Cardiac fibroblast (primary cell): ENCODE measurements at regions not wholly inside any gene's neighbourhood (a gene's known extent, or its start where the extent isn't known, plus 50 kb on each side); places are given as distances from the start of the nearest gene placed in this dataset.
A peak's percentile ranks its signal among the peaks of the same experiment; 100 is the strongest.

Source experiments
- DNase-seq, 2 donors: peaks; one replicate each; pipeline versions ENCODE4 v3.0.0 to v3.0.0-alpha.2; 2010; ENCODE audit warnings: low read depth in 2 of 2
- H3K4me3 ChIP-seq, 2 donors: replicated peaks in 1 of 2; 1 replicate in 1 of 2; 2 replicates in 1 of 2; pipeline ENCODE4 v1.5.1; 2011; ENCODE audit warnings: low read depth in 2 of 2, low read length in 2 of 2, mild to moderate bottlenecking in 2 of 2, moderate library complexity in 1 of 2
- TF ChIP-seq, protein P1 (sequence below): IDR thresholded peaks from one replicate; pipeline ENCODE4 v1.5.1; 2011; ENCODE audit warnings: low read depth, mild to moderate bottlenecking, low read length, inconsistent platforms

DNA sequence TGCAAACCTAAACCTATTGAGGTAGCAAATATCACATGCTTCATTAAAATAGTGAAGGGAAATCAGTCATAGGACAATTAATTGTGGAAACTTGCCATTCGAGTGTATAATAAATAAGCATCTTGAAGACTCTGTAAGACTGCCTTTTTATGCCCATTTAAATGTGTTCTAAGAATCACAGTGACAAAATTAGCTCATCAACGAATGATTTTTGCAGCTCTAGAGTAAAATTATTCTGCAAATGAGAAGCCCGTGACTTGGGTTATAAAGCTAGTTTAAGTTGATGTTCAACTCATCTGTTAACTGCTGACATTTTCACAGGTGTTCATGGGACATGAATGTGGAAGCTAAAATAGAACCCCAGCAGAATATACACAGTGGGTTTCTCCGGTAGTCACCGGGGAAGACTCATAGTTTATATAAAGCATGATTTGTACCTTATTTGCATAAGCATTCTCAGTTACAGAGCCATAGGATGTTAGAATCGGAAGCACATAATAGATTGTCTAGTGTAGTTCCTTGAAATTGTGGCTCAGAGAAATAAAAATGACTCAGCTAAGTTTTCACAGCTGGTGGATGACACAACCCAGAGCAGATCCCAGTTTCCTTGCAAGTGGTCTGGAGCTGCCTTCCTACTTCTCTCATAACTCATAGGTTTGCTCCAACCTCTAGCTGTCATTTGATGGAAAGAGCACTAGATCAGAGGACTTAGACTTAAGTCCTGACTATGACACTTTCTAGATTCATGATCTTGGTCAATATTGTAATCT, 107.3 kb downstream of the UCHL5 start:
- H3K4me3 ChIP-seq = no peak overlapping the region
- TF ChIP-seq, protein P1, sequence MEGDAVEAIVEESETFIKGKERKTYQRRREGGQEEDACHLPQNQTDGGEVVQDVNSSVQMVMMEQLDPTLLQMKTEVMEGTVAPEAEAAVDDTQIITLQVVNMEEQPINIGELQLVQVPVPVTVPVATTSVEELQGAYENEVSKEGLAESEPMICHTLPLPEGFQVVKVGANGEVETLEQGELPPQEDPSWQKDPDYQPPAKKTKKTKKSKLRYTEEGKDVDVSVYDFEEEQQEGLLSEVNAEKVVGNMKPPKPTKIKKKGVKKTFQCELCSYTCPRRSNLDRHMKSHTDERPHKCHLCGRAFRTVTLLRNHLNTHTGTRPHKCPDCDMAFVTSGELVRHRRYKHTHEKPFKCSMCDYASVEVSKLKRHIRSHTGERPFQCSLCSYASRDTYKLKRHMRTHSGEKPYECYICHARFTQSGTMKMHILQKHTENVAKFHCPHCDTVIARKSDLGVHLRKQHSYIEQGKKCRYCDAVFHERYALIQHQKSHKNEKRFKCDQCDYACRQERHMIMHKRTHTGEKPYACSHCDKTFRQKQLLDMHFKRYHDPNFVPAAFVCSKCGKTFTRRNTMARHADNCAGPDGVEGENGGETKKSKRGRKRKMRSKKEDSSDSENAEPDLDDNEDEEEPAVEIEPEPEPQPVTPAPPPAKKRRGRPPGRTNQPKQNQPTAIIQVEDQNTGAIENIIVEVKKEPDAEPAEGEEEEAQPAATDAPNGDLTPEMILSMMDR = no peak
- DNase-seq = peak; percentile 81 to 96

DNA sequence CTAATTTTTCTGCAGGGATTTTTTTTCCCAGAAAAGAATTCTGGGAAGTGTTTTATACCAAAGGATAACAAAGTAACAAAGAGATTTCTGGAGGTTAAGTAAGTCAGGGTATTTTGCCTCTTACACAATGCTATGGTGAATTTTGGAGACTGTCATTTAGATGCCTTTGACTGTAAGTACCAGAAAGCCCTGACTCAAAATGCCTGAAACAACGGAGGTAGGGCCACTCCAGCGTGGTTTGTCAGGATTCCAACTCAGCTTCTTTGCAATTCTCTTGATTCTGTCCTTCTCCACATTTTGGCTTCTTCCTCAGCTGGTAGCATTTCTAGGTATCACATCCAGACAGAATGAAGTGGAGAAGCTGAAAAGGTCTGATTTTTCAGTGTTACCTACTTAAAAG, 106.5 kb downstream of the UCHL5 start:
- TF ChIP-seq, protein P1 = no peak
- no peak overlapping the region for H3K4me3 ChIP-seq
- DNase-seq = peak; percentile 31 to 73

DNA sequence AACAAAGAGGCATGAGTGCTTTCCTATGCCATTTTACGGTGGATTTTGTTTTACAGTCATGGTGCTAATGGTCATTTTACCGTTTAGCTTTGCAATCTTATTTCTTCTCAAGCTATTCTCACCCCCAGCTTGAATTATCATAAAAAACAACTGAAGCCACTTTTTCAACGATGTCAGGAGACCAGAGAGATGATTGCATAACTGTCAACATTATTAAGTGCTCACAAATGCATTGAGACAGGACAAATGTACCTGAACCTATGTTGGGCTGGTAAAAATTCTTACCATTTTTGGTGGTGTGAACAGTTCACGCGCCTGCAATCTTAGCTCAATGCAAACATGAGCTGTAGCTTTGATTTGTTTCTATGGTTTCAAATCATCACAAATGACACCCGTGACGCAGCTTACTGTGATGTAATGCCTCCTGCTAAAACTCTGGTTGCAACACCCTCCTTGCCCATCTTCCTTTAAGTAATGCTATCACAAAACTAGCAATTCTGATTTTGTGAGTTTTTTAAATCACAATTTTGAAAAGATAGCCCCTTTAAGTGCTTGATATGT, 104.4 kb downstream of the UCHL5 start:
- H3K4me3 ChIP-seq = no peak overlapping the region
- TF ChIP-seq, protein P1 = no peak
- peak; percentile 37 to 56 for DNase-seq

DNA sequence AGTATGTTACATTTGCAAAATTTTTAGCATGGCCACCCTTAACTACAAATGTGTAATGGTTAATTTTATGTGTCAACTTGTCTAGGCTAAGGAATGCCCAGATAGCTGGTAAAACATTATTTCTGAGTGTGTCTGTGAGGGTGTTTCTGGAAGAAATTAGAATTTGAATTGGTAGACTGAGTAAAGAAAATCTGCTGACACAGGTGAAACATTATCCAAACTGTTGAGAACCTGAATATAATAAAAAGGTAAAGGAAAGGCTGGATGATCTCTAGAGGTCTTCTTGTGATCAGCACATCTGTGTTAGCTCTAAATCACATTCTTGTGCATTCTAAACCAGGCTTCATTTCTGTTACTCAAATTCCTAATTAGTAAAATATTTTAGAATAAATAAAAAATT, 100.8 kb downstream of the UCHL5 start:
- TF ChIP-seq, protein P1 = no peak
- H3K4me3 ChIP-seq = no peak overlapping the region
- DNase-seq = no peak

DNA sequence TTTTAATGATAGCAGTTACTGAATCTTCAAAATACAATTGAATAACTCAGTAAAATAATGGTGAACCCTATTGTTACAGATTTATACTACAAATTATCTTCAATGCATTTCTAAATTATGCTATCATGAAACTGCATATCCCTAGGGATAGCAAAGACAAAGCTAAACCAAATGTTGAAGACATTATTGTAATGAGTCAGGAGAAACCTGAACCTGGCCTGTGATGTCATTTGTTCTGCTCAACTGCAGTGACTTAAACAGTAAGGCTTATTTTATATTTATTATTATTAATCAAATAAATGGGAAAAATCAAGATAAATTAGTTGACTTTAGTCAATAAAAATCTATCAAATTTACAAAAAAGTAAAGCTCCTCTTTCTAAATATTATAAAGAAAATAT, 100.3 kb downstream of the UCHL5 start:
- no peak overlapping the region for H3K4me3 ChIP-seq
- TF ChIP-seq, protein P1 = no peak
- peak; percentile 47 to 93 for DNase-seq

DNA sequence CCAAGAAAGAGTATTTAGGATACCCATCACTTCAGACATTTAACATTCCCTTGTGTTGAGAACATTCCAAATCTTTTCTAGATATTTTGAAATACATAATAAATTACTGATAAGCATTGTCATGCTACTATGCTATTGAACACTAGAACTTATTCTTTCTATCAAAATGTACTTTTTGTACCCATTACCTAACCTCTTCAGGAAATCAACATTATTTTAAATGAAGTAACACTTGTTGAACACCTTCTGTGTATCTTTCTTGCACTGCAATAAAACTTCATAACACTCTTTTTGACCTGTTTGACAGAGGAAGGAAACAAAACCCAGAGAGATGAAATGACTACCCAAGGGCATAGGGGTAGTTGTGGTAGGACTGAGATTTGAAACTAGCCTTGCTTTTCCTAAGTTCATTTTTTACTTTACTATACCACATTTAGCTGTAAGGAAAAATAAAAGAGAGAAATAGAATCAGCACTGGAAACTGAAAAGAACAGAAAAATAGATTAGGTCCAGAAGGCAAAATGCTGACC, 99.4 kb downstream of the UCHL5 start:
- DNase-seq = no peak
- no peak overlapping the region for H3K4me3 ChIP-seq
- TF ChIP-seq, protein P1 = no peak
